ENCODE measurements at regions not wholly inside any gene's neighbourhood (a gene's known extent, or its start where the extent isn't known, plus 50 kb on each side); places are given as distances from the start of the nearest gene placed in this dataset.

DNA sequence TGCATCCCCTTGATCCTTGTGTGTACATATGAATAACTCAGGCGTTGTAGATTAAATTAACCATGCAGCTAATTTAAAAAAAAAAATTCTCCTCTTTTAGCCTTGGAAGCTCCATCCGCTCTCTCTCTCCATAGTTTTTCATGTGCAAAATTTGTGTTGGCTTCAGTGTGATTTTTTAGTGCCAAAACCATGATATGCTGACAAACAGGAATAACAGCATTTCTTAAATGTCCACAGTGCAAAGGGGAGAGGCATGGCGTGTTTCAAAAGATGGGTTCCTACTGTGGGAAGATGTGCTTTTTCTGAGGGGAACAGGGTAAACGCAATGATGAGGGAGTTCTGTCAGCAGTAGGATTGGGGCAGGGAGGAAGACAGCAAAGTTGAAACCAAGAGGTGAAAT lies 247.0 kb downstream of the ICOS start:
- no peak for DNase-seq (ENCODE audit: low read depth)

DNA sequence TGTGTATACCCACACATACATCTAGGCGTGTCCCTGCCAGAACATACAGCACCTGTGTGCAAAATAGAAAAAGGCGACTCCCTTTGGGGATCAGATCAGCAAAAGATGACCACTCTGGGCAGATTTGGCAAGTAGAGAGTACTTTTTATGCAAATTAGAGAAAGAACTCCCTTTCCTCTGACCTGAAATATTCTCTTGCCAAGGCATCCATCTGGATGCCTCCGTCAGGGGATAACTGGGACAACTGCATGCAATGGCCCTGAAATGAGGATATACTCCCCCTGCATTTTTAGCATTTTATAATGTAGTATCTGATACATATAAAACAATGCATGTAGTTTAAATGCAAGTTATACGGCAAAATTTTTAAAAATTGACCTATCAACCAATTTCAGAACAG lies 247.7 kb downstream of the ICOS start:
- no peak for DNase-seq (ENCODE audit: low read depth)

DNA sequence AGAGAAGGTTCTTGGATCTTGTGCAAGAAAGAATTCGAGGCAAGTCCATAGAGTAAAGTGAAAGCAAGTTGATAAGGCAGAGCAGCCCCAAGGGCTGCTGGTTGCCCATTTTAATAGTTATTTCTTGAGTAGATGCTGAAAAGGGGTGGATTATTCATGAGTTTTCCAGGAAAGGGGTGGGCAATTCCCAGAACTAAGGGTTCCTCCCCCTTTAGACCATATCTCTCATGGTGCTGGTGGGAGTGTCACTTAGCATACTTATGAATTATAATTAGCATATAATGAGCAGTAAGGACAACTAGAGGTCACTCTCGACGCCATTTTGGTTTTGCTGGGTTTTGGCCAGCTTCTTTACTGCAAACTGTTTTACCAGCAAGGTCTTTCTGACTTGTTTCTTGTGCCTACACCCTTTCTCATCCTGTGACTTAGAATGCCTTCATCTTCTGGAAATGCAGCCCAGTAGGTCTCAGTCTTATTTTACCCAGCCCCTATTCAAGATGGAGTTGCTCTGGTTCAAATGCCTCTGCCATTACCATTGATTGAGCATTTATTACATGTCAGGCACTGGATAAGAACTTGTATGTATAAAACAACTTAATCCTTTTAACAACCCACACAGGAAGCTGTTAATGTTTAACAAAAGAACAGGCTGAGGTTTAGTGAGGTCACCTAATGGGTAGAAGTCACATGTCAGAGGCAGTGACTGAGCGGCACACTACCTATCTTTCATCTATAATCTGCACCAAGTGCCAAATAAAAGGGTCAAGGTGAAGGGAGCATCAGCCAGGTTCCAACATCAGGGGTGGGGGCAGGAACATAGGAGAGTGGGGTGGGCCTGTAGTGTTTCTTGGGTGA lies 250.9 kb downstream of the ICOS start:
- no peak for DNase-seq (ENCODE audit: low read depth)

DNA sequence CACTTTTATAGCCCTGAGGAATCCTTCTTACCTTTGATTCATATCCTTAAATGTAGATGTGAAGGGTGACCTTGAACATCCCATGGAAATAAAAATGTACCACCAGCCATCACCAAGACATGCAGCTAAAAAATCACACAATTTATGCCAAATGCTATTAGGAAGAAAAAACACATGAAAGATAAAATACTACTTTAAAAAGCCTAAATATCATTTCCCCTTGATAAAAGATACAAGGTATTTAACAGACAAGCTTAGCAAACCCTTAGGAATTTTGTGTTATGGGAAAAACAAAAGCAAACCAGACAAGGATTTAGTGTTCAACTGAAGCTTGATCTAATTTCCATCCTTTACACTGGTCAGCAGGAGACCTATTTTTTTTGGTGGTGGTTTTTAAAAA lies 255.0 kb downstream of the ICOS start:
- DNase-seq (ENCODE audit: low read depth), result no peak

DNA sequence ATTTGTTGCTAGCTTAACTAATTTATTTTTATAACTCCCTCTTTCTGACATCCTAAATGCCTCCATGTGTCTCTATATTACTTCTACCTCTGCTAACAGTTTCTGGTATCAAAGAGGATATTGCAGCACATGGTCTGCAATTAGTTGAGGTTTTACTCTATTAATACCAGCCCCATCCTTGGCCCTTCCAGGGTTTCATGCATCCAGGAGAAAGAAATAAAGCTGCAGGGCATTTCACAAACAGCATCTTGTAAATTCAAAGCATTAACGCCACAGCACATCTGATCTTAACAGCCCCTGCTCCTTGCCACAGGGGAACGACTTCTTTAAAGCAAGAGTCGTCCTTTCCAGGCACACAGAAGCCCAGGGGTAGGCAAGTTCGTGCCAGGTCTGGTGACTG lies 258.9 kb downstream of the ICOS start:
- no peak for DNase-seq (ENCODE audit: low read depth)

DNA sequence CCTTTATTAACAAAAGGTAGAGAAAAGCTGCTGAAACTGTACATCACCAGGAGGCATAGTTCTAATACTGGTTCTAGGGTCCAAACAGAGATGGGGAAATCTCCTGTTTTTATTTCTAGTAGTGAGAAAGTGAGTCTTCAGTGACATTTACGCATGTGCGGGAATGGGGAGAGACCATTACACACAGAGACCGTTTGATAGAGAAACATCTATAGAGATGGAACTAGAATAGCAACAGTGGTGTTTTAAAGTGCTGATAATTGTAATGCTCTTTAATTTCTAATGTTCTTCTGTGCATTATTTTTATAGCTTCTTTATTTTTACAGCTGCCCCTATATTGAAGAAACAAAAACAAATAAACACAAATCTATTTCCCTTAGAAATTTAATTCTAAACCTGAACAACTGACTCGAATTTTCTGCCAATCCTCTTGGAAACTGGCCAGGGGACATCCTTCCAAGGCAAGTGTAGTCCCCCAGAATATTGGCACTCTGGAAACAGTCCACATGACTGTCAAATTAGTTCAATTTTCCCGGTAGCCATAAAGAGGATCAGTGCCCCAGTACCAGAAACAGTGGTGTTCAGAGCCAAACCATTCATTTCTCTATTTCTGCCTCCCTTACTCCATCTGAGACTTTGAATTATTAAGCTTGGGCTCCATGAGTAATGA lies 260.9 kb downstream of the ICOS start:
- no peak for DNase-seq (ENCODE audit: low read depth)

DNA sequence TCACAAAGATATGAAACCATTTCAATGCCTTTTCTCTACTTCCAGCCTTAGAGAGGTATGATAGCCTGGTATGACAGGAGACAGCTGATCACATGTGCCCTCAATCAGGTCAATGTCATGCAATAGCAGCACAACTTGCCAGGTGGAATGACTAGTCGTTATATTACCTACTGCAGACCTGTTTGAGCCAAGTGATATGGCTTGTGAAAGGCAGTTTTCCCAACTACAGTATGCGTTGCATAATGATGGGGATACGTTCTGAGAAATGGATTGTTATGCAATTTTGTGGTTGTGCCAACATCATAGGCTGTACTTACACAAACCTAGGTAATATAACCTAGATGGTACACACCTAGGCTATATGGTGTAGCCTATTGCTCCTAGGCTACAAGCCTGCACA lies 262.8 kb downstream of the ICOS start:
- DNase-seq (ENCODE audit: low read depth), result no peak

DNA sequence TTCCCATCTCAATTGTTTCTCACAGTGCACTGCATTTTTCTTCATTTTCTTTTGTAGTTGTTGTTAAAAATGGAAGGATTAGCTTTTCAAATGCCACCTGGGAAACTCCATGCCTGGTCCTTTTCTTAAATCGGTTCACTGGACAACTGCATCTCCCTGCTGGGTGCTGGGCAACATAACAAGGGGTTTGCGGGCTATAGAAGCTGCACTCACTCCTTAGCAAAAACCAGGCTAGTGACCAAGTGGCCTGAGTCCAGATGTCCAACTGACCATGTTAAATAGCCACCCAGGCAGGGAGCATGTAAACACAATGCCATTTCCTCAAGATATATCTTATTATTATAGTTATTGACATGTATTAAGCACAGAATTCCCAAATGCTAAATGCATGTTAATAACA lies 264.9 kb downstream of the ICOS start:
- DNase-seq (ENCODE audit: low read depth), result no peak

DNA sequence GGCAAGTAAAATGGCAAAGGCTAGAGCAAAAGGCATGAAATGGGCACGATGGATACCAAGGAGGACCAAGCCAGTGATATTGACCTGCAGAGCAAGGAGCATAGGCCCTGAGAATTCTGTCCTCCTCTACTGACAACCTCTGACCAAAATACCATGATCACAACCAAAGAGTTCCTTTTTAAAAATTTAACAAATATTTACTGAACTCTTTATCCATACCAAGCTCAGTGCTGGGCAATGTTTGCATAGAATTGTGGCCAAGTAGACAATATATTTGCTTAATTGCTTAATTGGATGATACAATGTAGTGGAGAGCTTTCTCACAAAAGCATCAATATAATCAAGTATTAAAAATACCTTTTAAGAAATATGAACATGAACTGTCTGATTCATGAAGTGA lies 265.7 kb downstream of the ICOS start:
- DNase-seq (ENCODE audit: low read depth), result no peak

DNA sequence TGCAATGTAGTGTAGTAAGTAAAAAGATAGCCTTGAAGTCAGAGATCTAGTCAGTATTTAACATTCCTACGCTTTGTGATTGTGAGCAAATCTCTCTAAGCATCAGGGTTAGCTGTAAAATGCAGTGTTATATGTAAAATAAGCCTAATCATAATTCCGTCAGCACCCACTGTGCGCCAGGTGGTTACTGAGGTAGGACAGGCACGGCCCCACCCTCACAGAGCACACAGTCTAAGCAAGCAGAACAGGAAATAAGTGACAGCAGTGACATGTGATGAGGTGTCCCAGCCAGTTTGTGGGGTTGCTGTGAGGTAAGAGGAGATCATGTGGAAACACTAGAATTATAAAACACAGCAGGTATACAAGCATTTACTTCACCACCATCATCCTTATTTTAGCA lies 267.1 kb downstream of the ICOS start:
- DNase-seq (ENCODE audit: low read depth), result no peak

DNA sequence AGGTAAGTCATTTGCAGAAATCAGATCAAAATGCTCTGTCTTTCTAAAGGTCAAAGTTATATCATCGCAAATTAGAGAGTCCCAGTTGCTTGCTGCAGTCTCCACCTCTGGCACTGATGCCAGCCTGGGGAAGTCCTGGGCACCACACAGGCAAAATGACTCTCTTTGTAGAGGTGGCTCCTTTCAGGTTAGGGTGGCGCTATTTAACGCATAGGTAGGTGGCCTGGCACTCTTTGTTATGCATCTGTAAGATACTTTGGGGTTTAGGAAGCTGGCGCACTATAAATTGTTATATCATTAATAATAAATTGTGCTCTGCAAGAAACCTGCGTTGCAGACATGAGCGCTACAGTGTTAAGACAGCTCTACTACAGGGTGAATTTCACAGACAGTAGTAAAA lies 268.5 kb downstream of the ICOS start:
- DNase-seq (ENCODE audit: low read depth), result no peak

DNA sequence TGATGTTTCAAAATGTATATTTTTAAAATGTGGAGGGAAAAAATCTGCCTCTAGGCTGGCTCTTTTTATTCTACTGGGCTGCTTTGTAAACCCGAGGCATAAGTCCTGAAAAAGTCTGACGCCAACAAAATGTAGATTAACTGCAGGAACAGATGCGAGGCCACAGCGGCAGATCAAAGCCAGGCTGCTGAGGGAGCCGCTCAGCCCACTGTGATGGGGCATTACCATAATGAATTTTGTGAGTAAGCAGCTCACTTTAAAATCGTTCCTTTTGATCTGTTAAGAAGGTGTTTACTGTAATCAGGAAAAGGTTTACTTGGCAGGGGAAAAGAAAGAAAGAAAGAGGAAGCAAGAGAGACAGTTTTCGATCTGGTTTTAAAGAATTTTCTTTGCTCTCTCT lies 269.0 kb downstream of the ICOS start:
- DNase-seq (ENCODE audit: low read depth), result no peak

DNA sequence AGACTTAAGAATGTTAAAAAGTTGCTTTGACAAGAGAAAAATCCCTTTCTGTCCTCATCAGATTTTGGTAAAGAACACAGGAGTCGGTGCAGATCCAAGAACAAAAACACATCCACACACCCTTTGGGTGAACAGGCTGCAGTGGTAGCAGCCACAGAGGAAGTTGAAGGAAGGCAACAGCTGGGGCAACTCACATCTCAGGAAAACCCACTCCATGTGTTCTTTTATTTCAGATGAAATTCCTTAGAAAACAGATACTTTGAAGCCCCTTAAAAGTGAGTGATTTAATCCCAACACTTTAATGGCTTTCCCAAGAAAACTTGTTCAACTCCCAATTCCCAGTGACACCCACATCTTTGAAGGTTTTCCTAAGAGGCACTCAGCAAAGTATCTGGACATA lies 271.3 kb downstream of the ICOS start:
- no peak for DNase-seq (ENCODE audit: low read depth)

DNA sequence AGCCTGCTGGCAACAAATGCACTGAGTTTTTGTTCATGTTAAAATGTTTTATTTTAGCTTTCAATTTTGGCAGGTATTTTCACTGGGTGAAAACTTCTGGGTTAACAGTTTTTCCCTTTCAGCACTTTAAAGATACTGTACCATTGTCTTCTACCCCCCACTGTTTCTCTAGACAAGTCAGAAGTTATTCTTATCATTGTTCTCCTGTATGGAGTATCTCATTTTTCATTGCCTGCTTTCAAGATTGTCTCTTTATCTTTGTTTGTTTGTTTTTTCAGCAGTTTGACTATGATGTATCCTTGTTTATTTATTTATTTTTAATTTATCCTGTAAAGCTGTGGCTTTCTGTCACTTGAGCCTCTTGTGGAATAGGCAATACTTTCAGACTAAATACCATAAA lies 277.0 kb downstream of the ICOS start:
- DNase-seq (ENCODE audit: low read depth), result no peak

DNA sequence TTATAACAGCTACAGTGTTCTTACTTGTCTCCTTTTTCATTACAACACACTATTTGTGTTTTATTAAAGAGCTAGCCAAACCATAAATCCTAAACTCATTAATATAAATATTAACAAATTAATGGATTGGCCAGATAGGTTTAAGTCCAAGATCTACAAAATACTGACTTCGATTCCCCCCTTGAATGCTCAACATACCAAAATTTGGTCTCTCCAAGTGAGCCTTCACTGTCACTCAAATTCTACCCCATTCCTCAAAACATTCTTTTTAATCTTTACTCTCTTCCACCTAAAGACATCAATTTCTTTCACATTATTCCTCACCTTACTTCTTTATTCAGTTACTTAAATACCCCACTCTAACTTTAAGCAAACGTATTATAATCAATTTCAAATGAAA lies 281.5 kb downstream of the ICOS start:
- no peak for DNase-seq (ENCODE audit: low read depth)

DNA sequence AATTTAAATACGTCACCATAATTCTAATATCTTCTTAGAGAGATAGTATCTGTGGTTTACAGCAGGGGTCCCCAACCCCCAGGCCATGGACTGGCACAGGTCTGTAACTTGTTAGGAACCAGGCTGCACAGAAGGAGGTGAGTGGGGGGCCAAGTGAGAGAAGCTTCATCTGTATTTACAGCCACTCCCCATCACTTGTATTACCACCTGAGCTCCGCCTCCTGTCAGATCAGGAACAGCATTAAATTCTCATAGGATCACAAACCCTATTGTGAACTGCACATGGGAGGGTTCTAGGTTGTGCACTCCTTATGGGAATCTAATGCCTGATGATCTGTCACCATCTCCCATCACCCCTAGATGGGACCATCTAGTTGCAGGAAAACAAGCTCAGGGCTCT lies 282.6 kb downstream of the ICOS start:
- DNase-seq (ENCODE audit: low read depth), result no peak

DNA sequence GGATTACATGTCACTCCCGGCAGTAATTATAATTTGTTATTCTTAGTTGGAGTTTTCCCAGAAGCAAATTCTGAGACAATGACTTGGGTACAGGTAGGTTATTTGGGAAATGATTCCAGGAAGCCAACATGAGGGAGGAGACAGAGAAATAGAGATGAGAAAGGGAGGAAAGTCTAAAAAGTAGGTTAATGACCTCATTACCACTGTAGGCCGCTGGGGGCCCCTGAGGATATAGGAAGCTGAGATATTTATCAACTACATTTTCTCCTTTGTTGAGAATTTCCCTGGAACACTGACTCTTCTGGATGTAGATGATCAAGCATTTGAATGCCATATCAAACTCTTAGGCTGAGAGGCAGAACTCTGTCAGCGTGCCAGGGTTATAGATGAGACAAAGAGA lies 284.3 kb downstream of the ICOS start:
- DNase-seq (ENCODE audit: low read depth), result no peak

DNA sequence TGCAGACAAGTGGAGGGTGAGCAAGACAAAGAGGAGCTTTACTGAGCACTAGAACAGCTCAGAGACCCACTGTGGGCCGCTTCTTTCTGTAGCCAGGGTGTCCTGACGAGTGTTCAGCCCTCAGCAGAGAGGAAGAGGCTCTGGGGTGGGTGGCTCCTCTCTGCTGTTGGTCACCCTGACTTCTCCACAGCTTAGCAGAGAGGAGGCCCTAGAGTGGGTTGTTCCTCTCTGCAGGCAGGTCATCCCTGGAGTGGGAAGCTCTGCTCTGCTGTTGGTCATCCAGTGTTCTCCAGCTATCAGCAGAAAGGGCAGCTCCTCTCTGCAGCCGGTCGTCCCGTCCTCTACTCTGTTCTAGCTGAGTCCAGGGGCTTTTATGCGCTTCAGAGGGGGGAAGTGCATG lies 286.5 kb downstream of the ICOS start:
- DNase-seq (ENCODE audit: low read depth), result no peak

DNA sequence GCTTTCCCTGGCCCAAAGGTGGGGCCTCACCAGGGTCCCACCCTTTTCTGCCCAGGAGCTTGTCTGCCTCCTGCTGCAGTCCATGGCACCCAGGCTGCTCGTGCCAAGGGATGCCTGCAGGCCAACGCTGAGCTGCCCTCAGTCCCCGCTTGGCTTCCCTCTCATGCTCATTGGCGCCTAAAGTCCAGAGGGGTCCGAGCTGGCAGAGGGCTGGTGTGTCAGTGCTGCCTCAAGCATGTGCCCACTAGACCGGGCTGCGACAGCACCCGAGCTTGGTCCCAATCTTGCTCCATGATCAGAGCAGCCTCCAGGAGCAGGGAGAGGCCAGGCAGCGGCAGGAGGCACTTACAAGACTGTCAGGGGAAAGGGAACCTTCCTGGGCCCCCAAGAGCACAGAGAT lies 287.0 kb downstream of the ICOS start:
- no peak for DNase-seq (ENCODE audit: low read depth)

DNA sequence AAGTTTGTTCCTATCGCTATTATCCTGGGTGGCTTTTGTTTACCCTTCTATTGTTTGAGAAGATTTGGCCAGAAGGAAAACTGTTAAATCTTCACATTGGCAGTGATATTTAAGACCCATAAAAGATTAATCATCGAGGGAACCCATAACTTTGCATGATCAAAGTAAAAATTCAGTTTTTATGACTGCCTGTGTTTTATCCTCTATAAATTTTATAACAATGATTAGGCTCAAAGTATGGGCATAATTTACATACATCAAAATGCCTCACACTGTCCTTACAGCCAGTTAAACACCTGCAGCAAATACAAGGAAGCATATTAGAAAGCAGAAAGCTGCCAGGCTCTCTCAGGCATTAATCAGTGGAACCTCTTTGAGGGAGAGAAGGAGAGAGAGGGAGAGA lies 289.1 kb downstream of the ICOS start:
- DNase-seq (ENCODE audit: low read depth), result no peak

DNA sequence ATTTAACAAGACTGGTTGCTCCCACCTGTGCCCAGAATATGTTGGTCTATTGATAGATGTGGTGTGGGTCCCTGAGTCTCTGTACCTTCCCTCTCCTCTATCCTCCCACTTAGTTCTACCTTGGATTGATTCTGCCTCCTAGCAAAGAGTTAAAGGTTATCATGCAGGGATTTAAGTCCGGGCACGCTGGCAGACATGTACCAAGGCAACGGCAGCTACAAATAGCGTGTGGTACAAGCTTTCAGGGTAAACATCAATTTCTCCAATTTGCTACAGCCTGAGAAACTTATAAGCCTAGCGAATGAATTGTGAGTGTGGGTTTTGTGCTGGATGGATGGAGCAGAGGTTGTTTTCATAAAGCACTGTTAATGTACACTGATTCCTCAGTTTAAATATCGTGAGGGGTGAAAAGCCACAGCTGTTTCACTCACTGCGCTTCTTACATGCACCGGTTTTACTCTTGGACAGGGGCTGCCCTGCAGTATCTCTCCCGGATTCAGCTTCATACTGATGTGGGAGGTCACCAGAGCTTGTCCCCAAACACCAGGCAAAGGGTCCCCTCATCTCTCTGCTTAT lies 289.8 kb downstream of the ICOS start:
- DNase-seq (ENCODE audit: low read depth), result no peak

DNA sequence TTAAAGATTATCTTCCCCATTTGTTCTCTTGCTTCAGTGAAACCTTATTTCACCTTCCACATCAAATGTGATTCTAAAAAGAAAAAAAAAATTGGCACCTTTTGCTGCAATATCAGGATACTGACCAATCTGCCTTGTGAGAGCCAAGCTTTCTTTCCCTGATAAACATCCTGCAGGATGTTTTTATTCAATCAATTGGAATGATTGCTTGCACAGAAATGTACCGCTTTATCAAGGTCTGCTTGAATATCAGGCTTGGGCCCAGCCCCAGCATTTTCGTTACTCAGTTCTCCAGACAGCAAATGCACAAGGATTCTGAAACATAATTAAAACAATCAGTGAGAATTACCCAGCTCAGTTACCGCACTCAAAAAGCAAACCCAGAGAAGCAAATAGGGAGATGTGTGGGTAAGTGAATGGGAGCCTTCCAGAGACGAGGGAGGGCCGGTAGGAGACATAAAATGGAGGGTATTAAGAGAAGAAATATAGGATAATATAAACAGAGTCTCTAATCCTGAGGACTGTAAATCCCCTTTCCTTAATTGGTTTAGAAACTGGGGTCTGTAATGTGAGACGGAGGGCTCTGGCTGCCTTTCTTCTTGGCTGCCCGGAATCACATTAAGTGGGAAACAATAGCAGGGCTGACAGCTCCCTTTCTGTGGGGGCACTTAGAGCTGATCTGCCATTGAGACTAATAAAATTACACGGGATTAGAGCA lies 291.8 kb downstream of the ICOS start:
- DNase-seq (ENCODE audit: low read depth), result no peak

DNA sequence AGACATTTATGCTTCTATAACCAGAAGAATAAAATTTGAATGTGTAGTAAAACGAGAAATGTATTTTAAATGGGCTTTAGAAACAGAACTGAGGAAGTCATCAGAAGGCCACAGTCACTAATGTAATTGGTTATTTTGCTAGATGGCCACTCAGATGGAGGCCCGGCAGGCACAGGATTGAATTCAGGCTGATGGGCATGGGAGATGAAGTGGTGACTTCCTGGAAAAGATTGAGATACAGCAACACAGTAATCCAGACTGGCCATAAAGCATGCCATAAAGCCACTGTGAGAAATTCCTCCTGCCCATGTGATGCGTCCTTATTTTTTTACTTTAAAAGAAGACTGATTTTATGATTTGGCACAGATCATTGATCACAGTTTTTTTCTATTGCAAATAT lies 297.7 kb downstream of the ICOS start:
- DNase-seq (ENCODE audit: low read depth), result no peak

Data from stimulated activated CD4-positive, alpha-beta T cell treated with anti-CD3 and anti-CD28 coated beads, Interleukin-2, amount 100 ng/mL, for 4 hours (primary cell).